ENCODE measurements at regions not wholly inside any gene's neighbourhood (a gene's known extent, or its start where the extent isn't known, plus 50 kb on each side); places are given as distances from the start of the nearest gene placed in this dataset.
A peak's percentile ranks its signal among the peaks of the same experiment; 100 is the strongest.

DNA sequence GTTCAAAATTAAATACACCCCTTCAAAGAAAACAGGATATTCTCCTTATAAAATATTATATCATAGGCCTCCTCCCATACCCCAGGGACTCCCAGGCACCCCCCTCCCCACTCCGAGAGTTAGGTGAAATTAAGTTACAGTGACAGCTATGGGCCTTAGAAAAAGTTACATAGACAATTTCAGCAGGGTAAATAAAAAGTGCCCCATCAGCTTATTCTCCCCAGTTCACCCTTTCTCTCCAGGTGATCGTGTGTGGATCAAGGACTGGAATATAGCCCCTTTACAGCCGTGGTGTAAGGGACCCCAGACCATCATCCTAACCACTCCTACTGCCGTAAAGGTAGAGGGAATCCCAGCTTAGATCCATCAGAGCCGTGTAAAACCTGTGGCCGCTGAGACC, 147.6 kb upstream of the FGF16 start:
- TF ChIP-seq MAFF (IDR thresholded peaks at IDR 0.05; ENCODE audit: low read depth, low read length), result 0 out of 2 replicates have a peak, but pooled peaks have one; percentile 18
- TF ChIP-seq MAFK (conservative IDR thresholded peaks at IDR 0.05 in 1 of 2, IDR thresholded peaks at IDR 0.05 in 1 of 2; ENCODE audit: low read length in 2 of 2), result peak; percentile 46 to 63; a peak in 3 of 4 replicates
- no peak for TF ChIP-seq POGZ (CRISPR knock-in tag; IDR thresholded peaks at IDR 0.05)
- intact Hi-C loops (cut with micrococcal nuclease; ENCODE audit: unreplicated experiment) (no loop called here), in situ Hi-C loops (cut with HindIII; ENCODE audit: extremely low pct_ligation_motif_present, low pct_unique_long_range_greater_than_20kb) (no loop called here)
- no peak overlapping the region for H2AFZ ChIP-seq (ENCODE audit: low read length)
- H3K4me2 ChIP-seq (ENCODE audit: low read depth, low read length), result no peak overlapping the region
- H3K4me1 ChIP-seq (ENCODE audit: insufficient read depth, low read length), result no peaks in the 10 kb centered on the region
- no TSS peak for BruUV-seq (replicated peaks)
- no peak overlapping the region for H3K9ac ChIP-seq (ENCODE audit: insufficient read depth, low read depth, low read length)
- no peak for FAIRE-seq
- 0% methylated on average over 1 of the region's 6 CpGs for WGBS (ENCODE audit: low lambda C conversion rate)
- no peaks in the 10 kb centered on the region for H3K9me3 ChIP-seq (ENCODE audit: low read length)
- DNase-seq (ENCODE audit: low spot score), result no peak
- CTCF ChIA-PET (ENCODE audit: low intra/inter-chr PET ratio, low total read pairs), result no interaction called here
- no peak for ATAC-seq
- no peaks in the 10 kb centered on the region for H4K20me1 ChIP-seq (ENCODE audit: insufficient read depth, low read length)
- H3K27ac ChIP-seq (ENCODE audit: extremely low read length, insufficient read depth, low read length), result no peak overlapping the region
- H3K79me2 ChIP-seq (ENCODE audit: insufficient read depth, low read length), result no peaks in the 10 kb centered on the region
- POLR2A ChIA-PET, result no interaction called here
- no peaks in the 10 kb centered on the region for H3K36me3 ChIP-seq (replicated peaks in 1 of 2; ENCODE audit: control insufficient read depth in 1 of 2, insufficient read depth in 2 of 2, low read length in 2 of 2)
- no peak overlapping the region for H3K4me3 ChIP-seq (replicated peaks in 1 of 3; ENCODE audit: insufficient read depth in 1 of 3, low read depth in 2 of 3, low read length in 3 of 3)
- H3K27me3 ChIP-seq (ENCODE audit: control insufficient read depth in 1 of 2, insufficient read depth in 2 of 2, low read length in 2 of 2), result no peaks in the 10 kb centered on the region

DNA sequence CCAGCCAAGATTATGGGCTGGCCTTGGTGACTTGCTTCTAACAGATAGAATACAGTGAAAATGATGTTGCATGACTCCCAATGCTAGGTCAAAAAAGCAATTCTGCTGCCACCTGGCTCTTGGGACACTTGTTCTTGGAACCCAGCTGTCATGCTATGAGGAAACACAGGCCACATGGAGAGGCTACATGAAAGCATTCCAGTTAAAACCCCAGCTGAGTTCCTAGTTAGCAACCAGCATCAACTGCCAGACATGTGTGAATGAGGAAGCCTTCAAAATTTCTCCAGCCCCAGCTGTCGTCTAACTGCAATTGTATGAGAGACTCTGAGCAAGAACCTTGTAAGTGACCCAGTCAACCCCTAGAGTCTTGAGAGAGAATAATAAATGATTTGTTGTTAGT, 105.2 kb upstream of the FGF16 start:
- no TSS peak for BruUV-seq (replicated peaks)
- Histone ChIP-seq H3K4me3 (replicated peaks in 1 of 3; ENCODE audit: insufficient read depth in 1 of 3, low read depth in 2 of 3, low read length in 3 of 3) (no peak overlapping the region), H3K9me3 (ENCODE audit: low read length) (no peaks in the 10 kb centered on the region), H3K4me1 (ENCODE audit: insufficient read depth, low read length) (no peaks in the 10 kb centered on the region), H3K36me3 (replicated peaks in 1 of 2; ENCODE audit: control insufficient read depth in 1 of 2, insufficient read depth in 2 of 2, low read length in 2 of 2) (no peaks in the 10 kb centered on the region), H3K9ac (ENCODE audit: insufficient read depth, low read depth, low read length) (no peak overlapping the region), H3K27me3 (ENCODE audit: control insufficient read depth in 1 of 2, insufficient read depth in 2 of 2, low read length in 2 of 2) (no peaks in the 10 kb centered on the region), H3K79me2 (ENCODE audit: insufficient read depth, low read length) (no peaks in the 10 kb centered on the region), H3K4me2 (ENCODE audit: low read depth, low read length) (no peak overlapping the region), H2AFZ (ENCODE audit: low read length) (no peak overlapping the region), H4K20me1 (ENCODE audit: insufficient read depth, low read length) (no peaks in the 10 kb centered on the region), H3K27ac (ENCODE audit: extremely low read length, insufficient read depth, low read length) (no peak overlapping the region)
- DNase-seq (ENCODE audit: low spot score) (no peak), ATAC-seq (no peak), FAIRE-seq (no peak)
- WGBS (ENCODE audit: low lambda C conversion rate), result 0% methylated on average over 1 of the region's 1 CpG
- TF ChIP-seq ZNF510 (CRISPR knock-in tag; IDR thresholded peaks at IDR 0.05; ENCODE audit: low read depth) (no peak), NR2C2 (CRISPR knock-in tag; IDR thresholded peaks at IDR 0.05; ENCODE audit: borderline replicate concordance) (no peak), ZNF709 (CRISPR knock-in tag; IDR thresholded peaks at IDR 0.05) (no peak), ZNF225 (CRISPR knock-in tag; IDR thresholded peaks at IDR 0.05) (no peak), ZSCAN12 (CRISPR knock-in tag; IDR thresholded peaks at IDR 0.05) (no peak)
- ChIA-PET CTCF (ENCODE audit: low intra/inter-chr PET ratio, low total read pairs) (no interaction called here), POLR2A (no interaction called here)
- intact Hi-C loops (cut with micrococcal nuclease; ENCODE audit: unreplicated experiment), result no loop called here
- in situ Hi-C loops (cut with HindIII; ENCODE audit: extremely low pct_ligation_motif_present, low pct_unique_long_range_greater_than_20kb), result no loop called here
